GM12878 (cell line): ENCODE measurements at regions not wholly inside any gene's neighbourhood (a gene's known extent, or its start where the extent isn't known, plus 50 kb on each side); places are given as distances from the start of the nearest gene placed in this dataset.

Source experiments
- BHLHE40 ChIP-seq, 2 experiments: fragments of 450-650 bp in 1 of 2; IDR thresholded peaks; 2 replicates each; pipeline ENCODE4 v1.6.1; 2011 to 2017; ENCODE audit warnings: low read depth in 2 of 2, borderline replicate concordance in 1 of 2, improper control_type of control experiment in 1 of 2, low read length in 1 of 2, mild to moderate bottlenecking in 1 of 2
- CEBPB ChIP-seq, 2 experiments: fragments of 150-350 bp in 1 of 2; IDR thresholded peaks; 2 replicates each; pipeline ENCODE4 v1.6.1; 2012 to 2014; ENCODE audit warnings: low read depth in 2 of 2, low read length in 2 of 2, borderline replicate concordance in 1 of 2, inconsistent platforms in 1 of 2
- EGR1 ChIP-seq, 2 experiments: IDR thresholded peaks; 1 replicate in 1 of 2; 2 replicates in 1 of 2; pipeline ENCODE4 v1.6.1; 2011 to 2012; ENCODE audit warnings: low read depth in 2 of 2, low read length in 2 of 2, borderline replicate concordance in 1 of 2, mild to moderate bottlenecking in 1 of 2, moderate library complexity in 1 of 2
- EP300 ChIP-seq, 2 experiments: fragments of 150-350 bp in 1 of 2; IDR thresholded peaks; 2 replicates each; pipeline ENCODE4 v1.6.1; 2011 to 2012; ENCODE audit warnings: low read depth in 2 of 2, low read length in 2 of 2, borderline replicate concordance in 1 of 2, improper control_type of control experiment in 1 of 2, inconsistent platforms in 1 of 2; ENCODE audit not compliant: control insufficient read depth in 1 of 2
- EZH2 ChIP-seq: IDR thresholded peaks from 2 replicates; pipeline ENCODE4 v1.6.1; 2012; ENCODE audit warnings: low read depth, mild to moderate bottlenecking, control low read depth, inconsistent platforms, low read length, borderline replicate concordance; ENCODE audit not compliant: control insufficient read depth
- RCOR1 ChIP-seq: conservative IDR thresholded peaks from 2 replicates; pipeline ENCODE4 v1.6.1; 2012; ENCODE audit warnings: low read depth, low read length, improper control_type of control experiment
- TF ChIP-seq, protein P1 (sequence below), 3 experiments: IDR thresholded peaks in 2 of 3; conservative IDR thresholded peaks in 1 of 3; 2 replicates each; pipeline ENCODE4 v1.5.1; 2011; ENCODE audit warnings: low read depth in 3 of 3, low read length in 3 of 3, mild to moderate bottlenecking in 3 of 3, control low read depth in 2 of 3, moderate library complexity in 2 of 3, inconsistent platforms in 1 of 3, mixed read lengths in 1 of 3; ENCODE audit not compliant: control insufficient read depth in 2 of 3, insufficient read depth in 1 of 3; ENCODE audit errors: extremely low read depth in 1 of 3
- TF ChIP-seq, protein P2 (sequence below): fragments of 450-650 bp; IDR thresholded peaks from 2 replicates; pipeline ENCODE4 v1.6.1; 2017; ENCODE audit warnings: mild to moderate bottlenecking

DNA sequence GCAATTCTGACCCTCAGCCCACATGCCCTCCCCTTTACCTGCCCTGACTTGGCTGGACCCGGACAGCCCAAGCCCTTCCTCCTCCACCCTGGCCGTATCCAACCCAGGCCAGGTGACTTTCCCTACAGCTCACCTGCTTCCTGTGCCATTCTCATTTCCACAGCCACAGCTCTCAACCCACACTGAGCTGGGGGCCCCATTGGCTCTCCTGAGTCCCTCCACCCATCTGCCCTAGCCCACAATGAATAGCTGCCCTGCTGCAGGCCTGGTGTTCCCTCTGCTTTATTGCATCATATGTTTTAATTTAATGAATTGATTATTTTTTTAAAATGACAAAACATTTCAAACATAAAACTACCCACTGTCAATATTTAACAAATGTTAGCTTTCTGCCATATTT is 118.5 kb upstream of the BACH2 start:
- TF ChIP-seq EZH2 (no peak), BHLHE40 (IDR thresholded peaks at IDR 0.05; ENCODE audit: borderline replicate concordance in 1 of 2, low read depth in 2 of 2, low read length in 1 of 2) (no peak), RCOR1 (no peak), CEBPB (IDR thresholded peaks at IDR 0.05; ENCODE audit: borderline replicate concordance in 1 of 2, low read depth in 2 of 2, low read length in 2 of 2) (no peak), EP300 (IDR thresholded peaks at IDR 0.05; ENCODE audit: borderline replicate concordance in 1 of 2, control insufficient read depth in 1 of 2, low read depth in 2 of 2, low read length in 2 of 2) (no peak), EGR1 (IDR thresholded peaks at IDR 0.05; ENCODE audit: borderline replicate concordance in 1 of 2, low read depth in 2 of 2, low read length in 2 of 2) (no peak)
- TF ChIP-seq, protein P1, sequence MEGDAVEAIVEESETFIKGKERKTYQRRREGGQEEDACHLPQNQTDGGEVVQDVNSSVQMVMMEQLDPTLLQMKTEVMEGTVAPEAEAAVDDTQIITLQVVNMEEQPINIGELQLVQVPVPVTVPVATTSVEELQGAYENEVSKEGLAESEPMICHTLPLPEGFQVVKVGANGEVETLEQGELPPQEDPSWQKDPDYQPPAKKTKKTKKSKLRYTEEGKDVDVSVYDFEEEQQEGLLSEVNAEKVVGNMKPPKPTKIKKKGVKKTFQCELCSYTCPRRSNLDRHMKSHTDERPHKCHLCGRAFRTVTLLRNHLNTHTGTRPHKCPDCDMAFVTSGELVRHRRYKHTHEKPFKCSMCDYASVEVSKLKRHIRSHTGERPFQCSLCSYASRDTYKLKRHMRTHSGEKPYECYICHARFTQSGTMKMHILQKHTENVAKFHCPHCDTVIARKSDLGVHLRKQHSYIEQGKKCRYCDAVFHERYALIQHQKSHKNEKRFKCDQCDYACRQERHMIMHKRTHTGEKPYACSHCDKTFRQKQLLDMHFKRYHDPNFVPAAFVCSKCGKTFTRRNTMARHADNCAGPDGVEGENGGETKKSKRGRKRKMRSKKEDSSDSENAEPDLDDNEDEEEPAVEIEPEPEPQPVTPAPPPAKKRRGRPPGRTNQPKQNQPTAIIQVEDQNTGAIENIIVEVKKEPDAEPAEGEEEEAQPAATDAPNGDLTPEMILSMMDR (IDR thresholded peaks at IDR 0.05 in 2 of 3, conservative IDR thresholded peaks at IDR 0.05 in 1 of 3; ENCODE audit: control insufficient read depth in 2 of 3, extremely low read depth in 1 of 3, insufficient read depth in 1 of 3, low read depth in 3 of 3, low read length in 3 of 3): no peak
- TF ChIP-seq, protein P2, sequence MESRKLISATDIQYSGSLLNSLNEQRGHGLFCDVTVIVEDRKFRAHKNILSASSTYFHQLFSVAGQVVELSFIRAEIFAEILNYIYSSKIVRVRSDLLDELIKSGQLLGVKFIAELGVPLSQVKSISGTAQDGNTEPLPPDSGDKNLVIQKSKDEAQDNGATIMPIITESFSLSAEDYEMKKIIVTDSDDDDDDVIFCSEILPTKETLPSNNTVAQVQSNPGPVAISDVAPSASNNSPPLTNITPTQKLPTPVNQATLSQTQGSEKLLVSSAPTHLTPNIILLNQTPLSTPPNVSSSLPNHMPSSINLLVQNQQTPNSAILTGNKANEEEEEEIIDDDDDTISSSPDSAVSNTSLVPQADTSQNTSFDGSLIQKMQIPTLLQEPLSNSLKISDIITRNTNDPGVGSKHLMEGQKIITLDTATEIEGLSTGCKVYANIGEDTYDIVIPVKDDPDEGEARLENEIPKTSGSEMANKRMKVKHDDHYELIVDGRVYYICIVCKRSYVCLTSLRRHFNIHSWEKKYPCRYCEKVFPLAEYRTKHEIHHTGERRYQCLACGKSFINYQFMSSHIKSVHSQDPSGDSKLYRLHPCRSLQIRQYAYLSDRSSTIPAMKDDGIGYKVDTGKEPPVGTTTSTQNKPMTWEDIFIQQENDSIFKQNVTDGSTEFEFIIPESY: no peak
